H9 (cell line): ENCODE measurements at regions not wholly inside any gene's neighbourhood (a gene's known extent, or its start where the extent isn't known, plus 50 kb on each side); places are given as distances from the start of the nearest gene placed in this dataset.
A peak's percentile ranks its signal among the peaks of the same experiment; 100 is the strongest.

Experiments used
- DNase-seq: peaks from one replicate; pipeline ENCODE4 v3.0.0-alpha.2; 2017
- H2AFZ ChIP-seq: one replicate; pipeline ENCODE4 v1.6.1; 2013; ENCODE audit warnings: mild to moderate bottlenecking, low read length, control low read depth, moderate library complexity
- H2AK5ac ChIP-seq: 2 replicates; pipeline ENCODE4 v1.6.1; 2013; ENCODE audit warnings: low read length, control low read depth, mixed read lengths; ENCODE audit not compliant: insufficient read length
- H2BK120ac ChIP-seq: one replicate; pipeline ENCODE4 v1.6.1; 2013; ENCODE audit warnings: low read depth, mild to moderate bottlenecking, low read length, control low read depth, inconsistent platforms; ENCODE audit not compliant: poor library complexity, severe bottlenecking
- H2BK12ac ChIP-seq: 2 replicates; pipeline ENCODE4 v1.6.1; 2013; ENCODE audit warnings: low read length, control low read depth, mixed read lengths, low read depth; ENCODE audit not compliant: insufficient read length
- H2BK15ac ChIP-seq: 2 replicates; pipeline ENCODE4 v1.6.1; 2013; ENCODE audit warnings: low read depth, low read length, control low read depth
- H2BK20ac ChIP-seq: one replicate; pipeline ENCODE4 v1.6.1; 2013; ENCODE audit warnings: low read depth, mild to moderate bottlenecking, low read length, control low read depth, inconsistent platforms; ENCODE audit not compliant: poor library complexity, severe bottlenecking
- H2BK5ac ChIP-seq: 2 replicates; pipeline ENCODE4 v1.6.1; 2013; ENCODE audit warnings: low read length, control low read depth, mixed read lengths; ENCODE audit not compliant: insufficient read length
- H3K14ac ChIP-seq: 2 replicates; pipeline ENCODE4 v1.6.1; 2013; ENCODE audit warnings: low read length, control low read depth; ENCODE audit not compliant: insufficient read depth
- H3K18ac ChIP-seq: 2 replicates; pipeline ENCODE4 v1.6.1; 2013; ENCODE audit warnings: low read depth, mild to moderate bottlenecking, mixed read lengths, low read length, control low read depth; ENCODE audit not compliant: insufficient read length
- H3K23ac ChIP-seq: 2 replicates; pipeline ENCODE4 v1.6.1; 2013; ENCODE audit warnings: low read length, control low read depth, mixed read lengths, low read depth; ENCODE audit not compliant: insufficient read length
- H3K23me2 ChIP-seq: 2 replicates; pipeline ENCODE4 v1.6.1; 2013; ENCODE audit warnings: low read depth, mild to moderate bottlenecking, mixed read lengths, low read length, control low read depth; ENCODE audit not compliant: insufficient read length, poor library complexity, severe bottlenecking
- H3K27ac ChIP-seq: 2 replicates; pipeline ENCODE4 v1.5.1; 2013; ENCODE audit warnings: low read length, control low read depth, mixed read lengths, low read depth; ENCODE audit not compliant: insufficient read length
- H3K27me3 ChIP-seq: 2 replicates; pipeline ENCODE4 v1.6.1; 2013; ENCODE audit warnings: low read length, control low read depth, inconsistent platforms; ENCODE audit not compliant: insufficient read depth
- H3K4ac ChIP-seq: 2 replicates; pipeline ENCODE4 v1.6.1; 2013; ENCODE audit warnings: low read depth, mild to moderate bottlenecking, control low read depth, inconsistent platforms, low read length, moderate library complexity
- H3K4me1 ChIP-seq: 2 replicates; pipeline ENCODE4 v1.6.1; 2013; ENCODE audit warnings: low read length, control low read depth, inconsistent platforms; ENCODE audit not compliant: insufficient read depth
- H3K4me2 ChIP-seq: 2 replicates; pipeline ENCODE4 v1.6.1; 2013; ENCODE audit warnings: low read length, control low read depth, mixed read lengths; ENCODE audit not compliant: insufficient read length, insufficient read depth
- H3K56ac ChIP-seq: 2 replicates; pipeline ENCODE4 v1.6.1; 2013; ENCODE audit warnings: low read depth, mild to moderate bottlenecking, mixed read lengths, low read length, control low read depth; ENCODE audit not compliant: insufficient read length
- H3K79me1 ChIP-seq: 2 replicates; pipeline ENCODE4 v1.6.1; 2013; ENCODE audit warnings: low read depth, mild to moderate bottlenecking, moderate library complexity, low read length, control low read depth, inconsistent platforms; ENCODE audit not compliant: insufficient read depth, poor library complexity, severe bottlenecking
- H3K79me2 ChIP-seq: 2 replicates; pipeline ENCODE4 v1.6.1; 2013; ENCODE audit warnings: low read length, control low read depth, inconsistent platforms; ENCODE audit not compliant: insufficient read depth
- H3K9ac ChIP-seq: 2 replicates; pipeline ENCODE4 v1.6.1; 2013; ENCODE audit warnings: low read length, control low read depth, mixed read lengths; ENCODE audit not compliant: insufficient read length; ENCODE audit errors: extremely low read depth
- H3K9me3 ChIP-seq: one replicate; pipeline ENCODE4 v1.6.1; 2013; ENCODE audit warnings: low read depth, low read length, inconsistent platforms; ENCODE audit not compliant: control insufficient read depth
- H3T11ph ChIP-seq: one replicate; pipeline ENCODE4 v1.6.1; 2013; ENCODE audit warnings: mild to moderate bottlenecking, low read length, control low read depth, inconsistent platforms
- H4K20me1 ChIP-seq: one replicate; pipeline ENCODE4 v1.6.1; 2013; ENCODE audit not compliant: control insufficient read depth, insufficient read length, insufficient read depth
- H4K5ac ChIP-seq: 2 replicates; pipeline ENCODE4 v1.6.1; 2013; ENCODE audit warnings: low read depth, mild to moderate bottlenecking, mixed read lengths, low read length, control low read depth; ENCODE audit not compliant: insufficient read length
- H4K8ac ChIP-seq: replicated peaks from 2 replicates; pipeline ENCODE4 v1.6.1; 2013; ENCODE audit warnings: low read length, control low read depth, mixed read lengths, low read depth; ENCODE audit not compliant: insufficient read length
- H4K91ac ChIP-seq: 2 replicates; pipeline ENCODE4 v1.6.1; 2013; ENCODE audit warnings: low read depth, mild to moderate bottlenecking, moderate library complexity, mixed read lengths, low read length, control low read depth; ENCODE audit not compliant: insufficient read length
- H3K27ac Mint-ChIP-seq, 3 experiments: 2 replicates in 2 of 3; 3 replicates in 1 of 3; pipeline ENCODE4 v1.8.0; 2020 to 2021; ENCODE audit warnings: mixed read lengths in 3 of 3, mild to moderate bottlenecking in 1 of 3, moderate library complexity in 1 of 3
- H3K27me3 Mint-ChIP-seq: 2 replicates; pipeline ENCODE4 v1.8.0; 2021; ENCODE audit warnings: low read depth, mild to moderate bottlenecking, moderate library complexity, mixed read lengths
- H3K36me3 Mint-ChIP-seq, 3 experiments: 2 replicates in 2 of 3; 3 replicates in 1 of 3; pipeline ENCODE4 v1.8.0; 2020 to 2021; ENCODE audit warnings: low read depth in 3 of 3, mixed read lengths in 3 of 3; ENCODE audit not compliant: insufficient read depth in 1 of 3
- H3K4me1 Mint-ChIP-seq, 2 experiments: 2 replicates each; pipeline ENCODE4 v1.8.0; 2020; ENCODE audit warnings: mixed read lengths in 2 of 2
- H3K4me3 Mint-ChIP-seq, 2 experiments: 2 replicates in 1 of 2; 3 replicates in 1 of 2; pipeline ENCODE4 v1.8.0; 2020 to 2021; ENCODE audit warnings: mild to moderate bottlenecking in 2 of 2, mixed read lengths in 2 of 2, moderate library complexity in 1 of 2
- H3K9me3 Mint-ChIP-seq, 2 experiments: 2 replicates in 1 of 2; 3 replicates in 1 of 2; pipeline ENCODE4 v1.8.0; 2020; ENCODE audit warnings: mild to moderate bottlenecking in 2 of 2, mixed read lengths in 2 of 2, moderate library complexity in 1 of 2
- CTCF ChIP-seq: fragments of 200-600 bp; sonication (generic); conservative IDR thresholded peaks from 3 replicates; pipeline ENCODE4 v1.8.0; 2021; ENCODE audit warnings: antibody characterized with exemption, mild to moderate bottlenecking
- WGBS: extraction: QIAGEN DNeasy Blood & Tissue Kit; methylation state at CpG from one replicate; pipeline ENCODE4 v1.1.7; 2013; ENCODE audit warnings: missing lambda C conversion rate, low lambda C conversion rate, mixed read lengths; ENCODE audit not compliant: insufficient read length; ENCODE audit errors: extremely low coverage; 5-methylcytosine and 5-hydroxymethylcytosine counted together

DNA sequence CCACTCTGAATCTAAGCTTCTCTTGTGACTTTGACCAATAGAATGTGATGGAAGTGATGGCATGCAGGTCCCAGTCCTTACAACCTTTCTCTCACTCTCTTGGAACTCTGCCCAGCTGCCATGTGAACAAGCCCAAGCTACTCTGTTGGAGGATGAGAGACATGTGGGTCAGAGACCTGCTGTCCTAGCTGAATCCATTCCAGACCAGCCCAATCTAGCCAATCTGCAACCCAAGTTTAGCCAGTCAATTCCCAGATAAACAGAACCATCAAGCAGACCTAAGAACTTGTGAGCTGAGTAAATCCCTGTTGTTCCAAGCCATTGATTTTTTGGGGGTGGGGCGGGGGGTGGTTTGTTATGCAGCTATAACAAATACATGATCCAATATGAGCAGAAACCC lies 69.2 kb upstream of the GRK3 start:
- no peaks in the 10 kb centered on the region; the same call in 1 of the 2 replicates for H3K27me3 Mint-ChIP-seq
- H3K27ac ChIP-seq: no peak overlapping the region
- H3K23ac ChIP-seq: no peak overlapping the region
- H3K9me3 Mint-ChIP-seq: no peaks in the 10 kb centered on the region
- H4K20me1 ChIP-seq: no peaks in the 10 kb centered on the region
- peaks cover 0 to 8% (median 4%) of the 10 kb centered on the region in 3 experiments; a peak in 3 of 7 replicates for H3K36me3 Mint-ChIP-seq
- no peaks in the 10 kb centered on the region for H3K9me3 ChIP-seq
- no peak overlapping the region for H2BK120ac ChIP-seq
- peak overlapping the region in 1 of 3 experiments; percentile 78; a peak in 2 of 7 replicates for H3K27ac Mint-ChIP-seq
- H3K4ac ChIP-seq: no peak overlapping the region
- H3K79me1 ChIP-seq: no peaks in the 10 kb centered on the region
- no peak overlapping the region for H2BK15ac ChIP-seq
- H3K18ac ChIP-seq: no peak overlapping the region
- H3K56ac ChIP-seq: no peak overlapping the region
- H3K9ac ChIP-seq: no peak overlapping the region
- H2AFZ ChIP-seq: no peak overlapping the region
- H2BK20ac ChIP-seq: no peak overlapping the region
- H3K4me2 ChIP-seq: no peak overlapping the region
- H3K79me2 ChIP-seq: no peaks in the 10 kb centered on the region
- no peak overlapping the region for H4K91ac ChIP-seq
- no CpG with 5 or more reads among the region's 1 CpG for WGBS
- H3K4me1 Mint-ChIP-seq: peaks cover 17 to 18% of the 10 kb centered on the region in 2 experiments
- no peak overlapping the region for H2BK5ac ChIP-seq
- H3K4me1 ChIP-seq: no peaks in the 10 kb centered on the region
- H3T11ph ChIP-seq: no peak overlapping the region
- no peak overlapping the region for H3K4me3 Mint-ChIP-seq
- no peak for DNase-seq
- no peak overlapping the region for H4K5ac ChIP-seq
- H3K23me2 ChIP-seq: no peaks in the 10 kb centered on the region
- no peak overlapping the region for H3K14ac ChIP-seq
- H2AK5ac ChIP-seq: no peak overlapping the region
- H4K8ac ChIP-seq: no peak overlapping the region
- no peaks in the 10 kb centered on the region for H3K27me3 ChIP-seq
- TF ChIP-seq CTCF: no peak
- H2BK12ac ChIP-seq: no peak overlapping the region
